ENCODE measurements at regions not wholly inside any gene's neighbourhood (a gene's known extent, or its start where the extent isn't known, plus 50 kb on each side); places are given as distances from the start of the nearest gene placed in this dataset.

- WGBS, 2 donors: 69 to 84% methylated on average over 4 of the region's 4 CpGs
- Histone ChIP-seq H3K27me3 (no peaks in the 10 kb centered on the region), H3K27ac (no peak overlapping the region), H3K9me3 (no peaks in the 10 kb centered on the region), H3K4me1 (peaks cover 0 to 4% (median 0%) of the 10 kb centered on the region in 3 donors), H3K4me3 (no peak overlapping the region), H3K36me3 (no peaks in the 10 kb centered on the region)
- intact Hi-C loops (cut with DNase I): no loop called here
- no peak for DNase-seq
- TF ChIP-seq POLR2A (IDR thresholded peaks at IDR 0.05): no peak
- no peak for TF ChIP-seq CTCF (IDR thresholded peaks at IDR 0.05)
These were observed 134.6 kb upstream of the MYCN start for GRCh38 chr2:15805772-15806171.

- peaks cover 0 to 4% (median 0%) of the 10 kb centered on the region in 3 donors for H3K4me1 ChIP-seq
- no peaks in the 10 kb centered on the region for H3K9me3 ChIP-seq
- 83 to 93% methylated on average over 3 of the region's 9 CpGs for WGBS, 2 donors
- intact Hi-C loops (cut with DNase I): no loop called here
- H3K27ac ChIP-seq: no peak overlapping the region
- H3K36me3 ChIP-seq: no peaks in the 10 kb centered on the region
- no peaks in the 10 kb centered on the region for H3K27me3 ChIP-seq
- no peak for TF ChIP-seq CTCF (IDR thresholded peaks at IDR 0.05)
- no peak for TF ChIP-seq POLR2A (IDR thresholded peaks at IDR 0.05)
- no peak overlapping the region for H3K4me3 ChIP-seq
- no peak for DNase-seq
These were observed 133.4 kb upstream of the MYCN start for GRCh38 chr2:15806801-15807417.

GRCh38 chr2:15807418-15808203 is 132.7 kb upstream of the MYCN start:
- Histone ChIP-seq H3K27ac (no peak overlapping the region), H3K4me3 (no peak overlapping the region), H3K36me3 (no peaks in the 10 kb centered on the region), H3K9me3 (no peaks in the 10 kb centered on the region), H3K4me1 (peaks cover 0 to 4% (median 0%) of the 10 kb centered on the region in 3 donors), H3K27me3 (no peaks in the 10 kb centered on the region)
- WGBS, 2 donors: 81 to 82% methylated on average over 5 to 12 of the region's 18 CpGs
- intact Hi-C loops (cut with DNase I): no loop called here
- TF ChIP-seq CTCF (IDR thresholded peaks at IDR 0.05) (no peak), POLR2A (IDR thresholded peaks at IDR 0.05) (no peak)
- DNase-seq: no peak

GRCh38 chr2:15808204-15808910 is 132.0 kb upstream of the MYCN start:
- no peaks in the 10 kb centered on the region for H3K27me3 ChIP-seq
- no peaks in the 10 kb centered on the region for H3K9me3 ChIP-seq
- H3K36me3 ChIP-seq: no peaks in the 10 kb centered on the region
- TF ChIP-seq CTCF (IDR thresholded peaks at IDR 0.05) (no peak), POLR2A (IDR thresholded peaks at IDR 0.05) (no peak)
- H3K27ac ChIP-seq: no peak overlapping the region
- no peak overlapping the region for H3K4me3 ChIP-seq
- no peaks in the 10 kb centered on the region for H3K4me1 ChIP-seq
- intact Hi-C loops (cut with DNase I): no loop called here
- DNase-seq: no peak
- 86 to 89% methylated on average over 15 to 20 of the region's 28 CpGs for WGBS, 2 donors

- Histone ChIP-seq H3K4me1 (no peaks in the 10 kb centered on the region), H3K36me3 (no peaks in the 10 kb centered on the region), H3K9me3 (no peaks in the 10 kb centered on the region), H3K27ac (no peak overlapping the region), H3K27me3 (no peaks in the 10 kb centered on the region), H3K4me3 (no peak overlapping the region)
- TF ChIP-seq POLR2A (IDR thresholded peaks at IDR 0.05): no peak
- no peak for TF ChIP-seq CTCF (IDR thresholded peaks at IDR 0.05)
- DNase-seq: no peak
- intact Hi-C loops (cut with DNase I): no loop called here
- whole genome bisulfite sequencing, 2 donors: 62 to 64% methylated on average over 8 of the region's 8 CpGs
These were observed 131.4 kb upstream of the MYCN start for GRCh38 chr2:15808944-15809343.
